ENCODE measurements at regions not wholly inside any gene's neighbourhood (a gene's known extent, or its start where the extent isn't known, plus 50 kb on each side); places are given as distances from the start of the nearest gene placed in this dataset.

- TF ChIP-seq CTCF (conservative IDR thresholded peaks at IDR 0.05 in 1 of 2, IDR thresholded peaks at IDR 0.05 in 1 of 2; ENCODE audit: low read depth in 1 of 2, low read length in 2 of 2) (no peak), EZH2 (IDR thresholded peaks at IDR 0.05; ENCODE audit: low read length, missing control alignments) (no peak)
Measured at GRCh38 chr21:30104241-30104640, 62.4 kb downstream of the CLDN17 start.

Data from fibroblast of lung (primary cell).